HCT116 (cell line): ENCODE measurements at regions not wholly inside any gene's neighbourhood (a gene's known extent, or its start where the extent isn't known, plus 50 kb on each side); places are given as distances from the start of the nearest gene placed in this dataset.

ENCODE experiments used
- ATAC-seq: fragments of 200-7000 bp; cut with Tn5 transposase; 2 replicates; pipeline ENCODE4 v1.9.1; 2020; ENCODE audit warnings: mild to moderate bottlenecking, moderate library complexity
- BruUV-seq: library from RNA; stranded (reverse); fragments of 400-500 nt; replicated peaks from 2 replicates; lab custom pipeline; 2021; lab: Mats Ljungman, UMichigan
- CTCF ChIA-PET: fragments of 300-600 bp; sonication (Branson Sonifier 250); formaldehyde crosslinking; loops from one replicate; lab custom pipeline; 2021; ENCODE audit warnings: antibody characterized with exemption; lab: Charles Lee
- POLR2A ChIA-PET: fragments of 300-600, 350-600 bp; sonication (Branson Sonifier 250); formaldehyde crosslinking; loops from one replicate; lab custom pipeline; 2021; ENCODE audit warnings: antibody characterized with exemption; lab: Charles Lee
- RAD21 ChIA-PET, 2 experiments: fragments of 300-600 bp; sonication (Branson Sonifier 250); formaldehyde crosslinking; loops; one replicate each; lab custom pipeline; 2023; ENCODE audit warnings: low total read pairs in 2 of 2; ENCODE audit not compliant: uncharacterized antibody in 2 of 2, unreplicated experiment in 2 of 2, low non-redundant PET in 1 of 2; lab: Charles Lee
- DNase-seq: peaks from one replicate; pipeline ENCODE4 v3.0.0-alpha.2; 2010; ENCODE audit warnings: low read depth, low spot score
- H2AFZ ChIP-seq: fragments of 200-600 bp; shearing (Covaris generic), sonication (generic); 2 replicates; pipeline ENCODE4 v1.6.1; 2017; ENCODE audit warnings: low read depth, mixed run types, mixed read lengths, antibody characterized with exemption, low read length; ENCODE audit not compliant: poor library complexity, severe bottlenecking
- H3K27ac ChIP-seq: 2 replicates; pipeline ENCODE4 v1.5.1; 2012; ENCODE audit warnings: low read depth, low read length
- H3K27me3 ChIP-seq: fragments of 200-600 bp; sonication (generic); 2 replicates; pipeline ENCODE4 v1.6.1; 2016; ENCODE audit warnings: mixed run types, low read length, mixed read lengths; ENCODE audit not compliant: insufficient read depth
- H3K36me3 ChIP-seq, 2 experiments: fragments of 200-500 bp in 1 of 2; fragments of 200-600 bp in 1 of 2; sonication (Bioruptor generic) in 1 of 2; sonication (generic) in 1 of 2; 2 replicates each; pipeline versions ENCODE4 v1.5.1 to v1.6.1; 2014 to 2016; ENCODE audit warnings: low read length in 2 of 2, inconsistent platforms in 1 of 2, mixed read lengths in 1 of 2, mixed run types in 1 of 2; ENCODE audit not compliant: insufficient read depth in 2 of 2, control insufficient read depth in 1 of 2
- H3K4me1 ChIP-seq, 2 experiments: fragments of 200-600 bp in 1 of 2; sonication (generic) in 1 of 2; 2 replicates each; pipeline versions ENCODE4 v1.5.1 to v1.6.1; 2012 to 2017; ENCODE audit warnings: low read length in 2 of 2, inconsistent platforms in 1 of 2, mild to moderate bottlenecking in 1 of 2, mixed read lengths in 1 of 2, mixed run types in 1 of 2, moderate library complexity in 1 of 2; ENCODE audit not compliant: insufficient read depth in 2 of 2, control insufficient read depth in 1 of 2
- H3K4me2 ChIP-seq: fragments of 200-600 bp; sonication (generic); 2 replicates; pipeline ENCODE4 v1.6.1; 2017; ENCODE audit warnings: mixed run types, low read length, mixed read lengths
- H3K4me3 ChIP-seq, 2 experiments: fragments of 200-600 bp in 1 of 2; sonication (generic) in 1 of 2; replicated peaks in 1 of 2; 2 replicates each; pipeline ENCODE4 v1.5.1; 2011 to 2016; ENCODE audit warnings: low read length in 2 of 2, control low read depth in 1 of 2, low read depth in 1 of 2, mild to moderate bottlenecking in 1 of 2, mixed read lengths in 1 of 2, mixed run types in 1 of 2
- H3K79me2 ChIP-seq: fragments of 200-600 bp; sonication (generic); 2 replicates; pipeline ENCODE4 v1.6.1; 2017; ENCODE audit warnings: mild to moderate bottlenecking, mixed run types, low read length, moderate library complexity, mixed read lengths; ENCODE audit not compliant: insufficient read depth
- H3K9ac ChIP-seq: fragments of 200-600 bp; sonication (generic); 2 replicates; pipeline ENCODE4 v1.6.1; 2016; ENCODE audit warnings: low read length, mixed read lengths
- H3K9me2 ChIP-seq: fragments of 200-600 bp; sonication (generic), shearing (Covaris generic); 2 replicates; pipeline ENCODE4 v1.6.1; 2017; ENCODE audit warnings: mixed run types, mild to moderate bottlenecking, moderate library complexity; ENCODE audit not compliant: insufficient read depth
- H3K9me3 ChIP-seq, 2 experiments: fragments of 200-500 bp in 1 of 2; fragments of 200-600 bp in 1 of 2; sonication (Bioruptor generic) in 1 of 2; sonication (generic) in 1 of 2; 2 replicates each; pipeline ENCODE4 v1.6.1; 2014 to 2017; ENCODE audit warnings: low read length in 2 of 2, mixed read lengths in 2 of 2, inconsistent platforms in 1 of 2, low read depth in 1 of 2, mild to moderate bottlenecking in 1 of 2, mixed run types in 1 of 2, moderate library complexity in 1 of 2; ENCODE audit not compliant: control insufficient read depth in 1 of 2, insufficient read depth in 1 of 2
- H4K20me1 ChIP-seq: fragments of 200-600 bp; sonication (generic), shearing (Covaris generic); 2 replicates; pipeline ENCODE4 v1.6.1; 2017; ENCODE audit warnings: mixed run types, mild to moderate bottlenecking, moderate library complexity; ENCODE audit not compliant: insufficient read depth
- CEBPB ChIP-seq: IDR thresholded peaks from 2 replicates; pipeline ENCODE4 v1.6.1; 2012; ENCODE audit warnings: low read depth
- CTCF ChIP-seq, 3 experiments: fragments of 200-600 bp in 1 of 3; sonication (generic) in 1 of 3; IDR thresholded peaks in 2 of 3; conservative IDR thresholded peaks in 1 of 3; 2 replicates each; pipeline ENCODE4 v1.5.1; 2012 to 2017; ENCODE audit warnings: low read depth in 2 of 3, low read length in 2 of 3, antibody characterized with exemption in 1 of 3, borderline replicate concordance in 1 of 3, control low read depth in 1 of 3, mild to moderate bottlenecking in 1 of 3, mixed read lengths in 1 of 3, mixed run types in 1 of 3, moderate library complexity in 1 of 3; ENCODE audit not compliant: insufficient read depth in 1 of 3
- EGR1 ChIP-seq: IDR thresholded peaks from 2 replicates; pipeline ENCODE4 v1.6.1; 2012; ENCODE audit warnings: low read depth
- ELF1 ChIP-seq: IDR thresholded peaks from 2 replicates; pipeline ENCODE4 v1.6.1; 2012; ENCODE audit warnings: low read depth, borderline replicate concordance
- FOSL1 ChIP-seq: IDR thresholded peaks from 2 replicates; pipeline ENCODE4 v1.6.1; 2012; ENCODE audit warnings: low read depth
- POLR2A ChIP-seq: IDR thresholded peaks from 2 replicates; pipeline ENCODE4 v1.7.0; 2011; ENCODE audit warnings: borderline replicate concordance; ENCODE audit not compliant: insufficient read depth, insufficient read length; ENCODE audit errors: extremely low read depth
- SP1 ChIP-seq: IDR thresholded peaks from 2 replicates; pipeline ENCODE4 v1.6.1; 2012; ENCODE audit warnings: low read depth
- SRF ChIP-seq: IDR thresholded peaks from 2 replicates; pipeline ENCODE4 v1.6.1; 2012; ENCODE audit warnings: low read depth
- ZNF274 ChIP-seq: fragments of 200-500 bp; sonication (Bioruptor generic); IDR thresholded peaks from 2 replicates; pipeline ENCODE4 v1.6.1; 2014; ENCODE audit warnings: mild to moderate bottlenecking, low read depth, low read length, inconsistent platforms
- intact Hi-C: fragments of 100-400 bp; cut with micrococcal nuclease; formaldehyde crosslinking; loops from 2 replicates; pipeline ENCODE4 v1.10.0; 2022
- TF ChIP-seq, protein P1 (sequence below): IDR thresholded peaks from 2 replicates; pipeline ENCODE4 v1.6.1; 2012; ENCODE audit warnings: low read depth
- TF ChIP-seq, protein P2 (sequence below): IDR thresholded peaks from 2 replicates; pipeline ENCODE4 v1.6.1; 2012

DNA sequence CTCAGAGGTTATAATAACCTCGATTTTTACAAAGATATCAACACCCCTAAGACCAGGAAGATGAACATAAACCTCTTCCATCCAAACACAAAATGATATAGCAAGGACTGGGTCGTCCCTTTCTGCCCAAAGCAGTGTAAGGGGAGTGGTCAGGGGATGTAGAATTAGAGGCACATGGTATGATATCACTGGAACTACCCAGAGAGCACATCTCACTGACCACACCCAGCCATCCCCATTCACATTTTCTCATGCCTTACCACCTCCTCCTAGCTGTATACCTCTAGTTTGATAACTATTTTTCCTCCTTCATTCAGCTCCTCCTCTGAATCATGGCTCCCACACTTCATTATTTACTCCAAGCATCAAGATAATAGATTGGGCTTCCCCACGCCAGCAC is 152.6 kb downstream of the COPS8 start:
- intact Hi-C loops: no loop called here
- no peaks in the 10 kb centered on the region for H3K27me3 ChIP-seq
- no peak for ATAC-seq
- no peaks in the 10 kb centered on the region for H3K79me2 ChIP-seq
- RAD21 ChIA-PET: no interaction called here
- no peaks in the 10 kb centered on the region for H3K36me3 ChIP-seq
- H3K9ac ChIP-seq: no peak overlapping the region
- no peaks in the 10 kb centered on the region for H3K4me1 ChIP-seq
- no peak overlapping the region for H3K4me3 ChIP-seq
- H4K20me1 ChIP-seq: no peaks in the 10 kb centered on the region
- POLR2A ChIA-PET: no interaction called here
- H3K4me2 ChIP-seq: no peak overlapping the region
- H3K9me2 ChIP-seq: no peaks in the 10 kb centered on the region
- BruUV-seq: no TSS peak
- H3K9me3 ChIP-seq: no peaks in the 10 kb centered on the region
- TF ChIP-seq CTCF (IDR thresholded peaks at IDR 0.05 in 2 of 3, conservative IDR thresholded peaks at IDR 0.05 in 1 of 3; ENCODE audit: borderline replicate concordance in 1 of 3, insufficient read depth in 1 of 3, low read depth in 2 of 3, low read length in 2 of 3): no peak
- TF ChIP-seq FOSL1: no peak
- TF ChIP-seq CEBPB: no peak
- no peak for TF ChIP-seq SRF
- TF ChIP-seq ZNF274: no peak
- no peak for TF ChIP-seq SP1
- TF ChIP-seq, protein P1, sequence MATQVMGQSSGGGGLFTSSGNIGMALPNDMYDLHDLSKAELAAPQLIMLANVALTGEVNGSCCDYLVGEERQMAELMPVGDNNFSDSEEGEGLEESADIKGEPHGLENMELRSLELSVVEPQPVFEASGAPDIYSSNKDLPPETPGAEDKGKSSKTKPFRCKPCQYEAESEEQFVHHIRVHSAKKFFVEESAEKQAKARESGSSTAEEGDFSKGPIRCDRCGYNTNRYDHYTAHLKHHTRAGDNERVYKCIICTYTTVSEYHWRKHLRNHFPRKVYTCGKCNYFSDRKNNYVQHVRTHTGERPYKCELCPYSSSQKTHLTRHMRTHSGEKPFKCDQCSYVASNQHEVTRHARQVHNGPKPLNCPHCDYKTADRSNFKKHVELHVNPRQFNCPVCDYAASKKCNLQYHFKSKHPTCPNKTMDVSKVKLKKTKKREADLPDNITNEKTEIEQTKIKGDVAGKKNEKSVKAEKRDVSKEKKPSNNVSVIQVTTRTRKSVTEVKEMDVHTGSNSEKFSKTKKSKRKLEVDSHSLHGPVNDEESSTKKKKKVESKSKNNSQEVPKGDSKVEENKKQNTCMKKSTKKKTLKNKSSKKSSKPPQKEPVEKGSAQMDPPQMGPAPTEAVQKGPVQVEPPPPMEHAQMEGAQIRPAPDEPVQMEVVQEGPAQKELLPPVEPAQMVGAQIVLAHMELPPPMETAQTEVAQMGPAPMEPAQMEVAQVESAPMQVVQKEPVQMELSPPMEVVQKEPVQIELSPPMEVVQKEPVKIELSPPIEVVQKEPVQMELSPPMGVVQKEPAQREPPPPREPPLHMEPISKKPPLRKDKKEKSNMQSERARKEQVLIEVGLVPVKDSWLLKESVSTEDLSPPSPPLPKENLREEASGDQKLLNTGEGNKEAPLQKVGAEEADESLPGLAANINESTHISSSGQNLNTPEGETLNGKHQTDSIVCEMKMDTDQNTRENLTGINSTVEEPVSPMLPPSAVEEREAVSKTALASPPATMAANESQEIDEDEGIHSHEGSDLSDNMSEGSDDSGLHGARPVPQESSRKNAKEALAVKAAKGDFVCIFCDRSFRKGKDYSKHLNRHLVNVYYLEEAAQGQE: no peak
- TF ChIP-seq, protein P2, sequence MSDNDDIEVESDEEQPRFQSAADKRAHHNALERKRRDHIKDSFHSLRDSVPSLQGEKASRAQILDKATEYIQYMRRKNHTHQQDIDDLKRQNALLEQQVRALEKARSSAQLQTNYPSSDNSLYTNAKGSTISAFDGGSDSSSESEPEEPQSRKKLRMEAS: no peak
- TF ChIP-seq POLR2A: no peak
- TF ChIP-seq ELF1: no peak
- no peak for TF ChIP-seq EGR1
- no peak overlapping the region for H2AFZ ChIP-seq
- DNase-seq: no peak
- H3K27ac ChIP-seq: no peak overlapping the region
- CTCF ChIA-PET: no interaction called here
